NCI-H1417 (cell line): ENCODE measurements at regions not wholly inside any gene's neighbourhood (a gene's known extent, or its start where the extent isn't known, plus 50 kb on each side); places are given as distances from the start of the nearest gene placed in this dataset.
"Not testable (repeated sequence)": the region's sequence is repeated elsewhere in the genome, so short reads cannot be mapped to it uniquely, and the experiment has no call there.

Experiments
- DNase-seq, 3 experiments: peaks; one replicate each; lab custom pipeline; 2025; lab: John Stamatoyannopoulos, UW

- DNase-seq, result no peak
These were observed 261.2 kb downstream of the STIM2 start for GRCh38 chr4:27121830-27122229.

GRCh38 chr4:27123123-27123768, 262.6 kb downstream of the STIM2 start:
- DNase-seq, result peak in 1 of 3 experiments; percentile 7

GRCh38 chr4:27123769-27124124, 263.1 kb downstream of the STIM2 start:
- DNase-seq, result no peak

- not testable (repeated sequence) for DNase-seq
These were observed 266.3 kb downstream of the STIM2 start for GRCh38 chr4:27126895-27127294.

- no peak for DNase-seq
These were observed 267.8 kb downstream of the STIM2 start for GRCh38 chr4:27128443-27128842.

GRCh38 chr4:27129871-27130366, 269.3 kb downstream of the STIM2 start:
- no peak for DNase-seq

GRCh38 chr4:27132497-27132896, 271.9 kb downstream of the STIM2 start:
- DNase-seq, result no peak

- no peak for DNase-seq
These were observed 279.8 kb downstream of the STIM2 start for GRCh38 chr4:27140486-27140885.

- no peak for DNase-seq
These were observed 280.9 kb downstream of the STIM2 start for GRCh38 chr4:27141530-27141929.

- no peak for DNase-seq
These were observed 282.2 kb downstream of the STIM2 start for GRCh38 chr4:27142841-27143240.

GRCh38 chr4:27145597-27145996, 285.0 kb downstream of the STIM2 start:
- no peak for DNase-seq

- no peak for DNase-seq
These were observed 287.7 kb downstream of the STIM2 start for GRCh38 chr4:27148211-27148895.

- DNase-seq, result no peak
These were observed 289.0 kb downstream of the STIM2 start for GRCh38 chr4:27149541-27150212.

GRCh38 chr4:27152703-27153102, 292.1 kb downstream of the STIM2 start:
- no peak for DNase-seq

- peak in 2 of 3 experiments; percentile 21 to 65 for DNase-seq
These were observed 294.1 kb downstream of the STIM2 start for GRCh38 chr4:27154706-27155105.

GRCh38 chr4:27161191-27161590, 300.6 kb downstream of the STIM2 start:
- no peak for DNase-seq

- no peak for DNase-seq
These were observed 308.1 kb downstream of the STIM2 start for GRCh38 chr4:27168783-27169182.

- no peak for DNase-seq
These were observed 312.6 kb downstream of the STIM2 start for GRCh38 chr4:27173280-27173679.

GRCh38 chr4:27176400-27176799, 315.8 kb downstream of the STIM2 start:
- DNase-seq, result peak in 2 of 3 experiments; percentile 53 to 83

- DNase-seq, result peak in 1 of 3 experiments; percentile 69
These were observed 316.2 kb downstream of the STIM2 start for GRCh38 chr4:27176881-27177280.

GRCh38 chr4:27178061-27178460, 317.4 kb downstream of the STIM2 start:
- DNase-seq, result no peak

GRCh38 chr4:27181693-27182092, 321.1 kb downstream of the STIM2 start:
- no peak for DNase-seq

- DNase-seq, result no peak
These were observed 321.6 kb downstream of the STIM2 start for GRCh38 chr4:27182211-27182610.
